Mammary epithelial cell (primary cell): ENCODE measurements at regions not wholly inside any gene's neighbourhood (a gene's known extent, or its start where the extent isn't known, plus 50 kb on each side); places are given as distances from the start of the nearest gene placed in this dataset.

Experiments
- EZH2 ChIP-seq: IDR thresholded peaks from 2 replicates; pipeline ENCODE4 v1.6.1; 2012; ENCODE audit warnings: low read length, inconsistent platforms, borderline replicate concordance
- TF ChIP-seq, protein P1 (sequence below), 2 donors: IDR thresholded peaks in 1 of 2; conservative IDR thresholded peaks in 1 of 2; 2 replicates each; pipeline ENCODE4 v1.5.1; 2011 to 2012; ENCODE audit warnings: inconsistent platforms in 2 of 2, low read length in 2 of 2, mild to moderate bottlenecking in 2 of 2, control low read depth in 1 of 2, low read depth in 1 of 2; ENCODE audit not compliant: insufficient read depth in 1 of 2; ENCODE audit errors: extremely low read depth in 1 of 2

DNA sequence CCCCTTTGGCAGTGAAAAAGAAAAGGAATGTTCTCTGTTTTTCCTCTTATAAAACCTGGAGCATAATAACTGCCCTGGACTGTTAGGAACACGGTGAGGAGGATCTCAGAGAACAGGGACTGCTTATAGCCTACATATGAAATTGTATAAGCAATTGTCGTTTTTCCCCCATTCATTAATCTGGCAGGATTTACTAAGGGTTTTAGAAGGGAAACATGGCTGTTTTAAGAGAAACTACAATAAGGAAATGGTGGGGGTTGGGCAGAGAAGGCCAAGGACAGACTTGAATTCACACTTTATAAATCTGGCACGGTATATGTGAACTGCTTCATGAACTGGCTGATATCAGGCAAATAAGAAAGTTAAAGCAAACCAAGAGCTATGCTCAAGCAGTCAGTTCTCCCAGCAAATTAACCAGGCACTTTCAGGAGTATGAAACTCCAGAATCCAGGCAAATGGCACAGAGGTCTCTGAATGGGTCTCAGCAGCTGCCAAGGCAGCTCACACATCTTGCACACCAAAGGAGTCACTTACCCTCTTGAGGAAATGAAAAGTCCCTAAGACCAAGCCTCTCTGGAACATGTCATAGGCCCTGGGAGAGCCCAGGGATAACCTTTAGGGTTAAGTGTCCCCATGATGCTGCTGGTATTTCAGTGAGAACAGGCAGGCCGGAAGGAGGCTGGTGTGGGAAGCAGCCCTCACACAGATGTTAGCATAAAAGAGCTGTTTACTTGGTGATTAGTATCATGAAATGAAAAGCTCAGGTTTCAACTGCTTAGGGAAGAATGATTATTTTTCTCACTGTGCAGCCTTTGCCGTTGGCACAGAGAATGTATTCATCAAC, 260.5 kb upstream of the MARCKS start:
- TF ChIP-seq, protein P1, sequence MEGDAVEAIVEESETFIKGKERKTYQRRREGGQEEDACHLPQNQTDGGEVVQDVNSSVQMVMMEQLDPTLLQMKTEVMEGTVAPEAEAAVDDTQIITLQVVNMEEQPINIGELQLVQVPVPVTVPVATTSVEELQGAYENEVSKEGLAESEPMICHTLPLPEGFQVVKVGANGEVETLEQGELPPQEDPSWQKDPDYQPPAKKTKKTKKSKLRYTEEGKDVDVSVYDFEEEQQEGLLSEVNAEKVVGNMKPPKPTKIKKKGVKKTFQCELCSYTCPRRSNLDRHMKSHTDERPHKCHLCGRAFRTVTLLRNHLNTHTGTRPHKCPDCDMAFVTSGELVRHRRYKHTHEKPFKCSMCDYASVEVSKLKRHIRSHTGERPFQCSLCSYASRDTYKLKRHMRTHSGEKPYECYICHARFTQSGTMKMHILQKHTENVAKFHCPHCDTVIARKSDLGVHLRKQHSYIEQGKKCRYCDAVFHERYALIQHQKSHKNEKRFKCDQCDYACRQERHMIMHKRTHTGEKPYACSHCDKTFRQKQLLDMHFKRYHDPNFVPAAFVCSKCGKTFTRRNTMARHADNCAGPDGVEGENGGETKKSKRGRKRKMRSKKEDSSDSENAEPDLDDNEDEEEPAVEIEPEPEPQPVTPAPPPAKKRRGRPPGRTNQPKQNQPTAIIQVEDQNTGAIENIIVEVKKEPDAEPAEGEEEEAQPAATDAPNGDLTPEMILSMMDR (conservative IDR thresholded peaks at IDR 0.05 in 1 of 2, IDR thresholded peaks at IDR 0.05 in 1 of 2; ENCODE audit: extremely low read depth in 1 of 2, insufficient read depth in 1 of 2, low read depth in 1 of 2, low read length in 2 of 2), result no peak
- TF ChIP-seq EZH2, result no peak
